ENCODE measurements at regions not wholly inside any gene's neighbourhood (a gene's known extent, or its start where the extent isn't known, plus 50 kb on each side); places are given as distances from the start of the nearest gene placed in this dataset.
"Not testable (repeated sequence)": the region's sequence is repeated elsewhere in the genome, so short reads cannot be mapped to it uniquely, and the experiment has no call there.

- DNase-seq (ENCODE audit: low spot score), result no peak
These were observed 201.2 kb upstream of the ARRDC3 start for GRCh38 chr5:91584352-91584751.

DNA sequence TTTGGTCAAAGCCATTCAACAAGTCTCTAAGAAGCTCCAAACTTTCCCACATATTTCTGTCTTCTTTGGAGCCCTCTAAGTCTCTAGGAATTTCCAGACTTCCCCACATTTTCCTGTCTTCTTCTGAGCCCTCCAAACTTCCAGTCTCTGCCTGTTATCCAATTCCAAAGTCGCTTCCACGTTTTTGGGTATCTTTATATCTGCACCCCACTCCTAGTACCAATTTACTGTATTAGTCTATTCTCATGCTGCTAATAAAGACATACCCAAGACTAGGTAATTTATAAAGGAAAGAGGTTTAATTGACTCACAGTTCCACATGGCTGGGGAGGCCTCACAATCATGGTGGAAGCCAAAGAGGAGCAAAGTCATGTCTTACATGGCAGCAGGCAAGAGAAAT is 182.9 kb upstream of the ARRDC3 start:
- DNase-seq (ENCODE audit: low spot score), result not testable (repeated sequence)

DNA sequence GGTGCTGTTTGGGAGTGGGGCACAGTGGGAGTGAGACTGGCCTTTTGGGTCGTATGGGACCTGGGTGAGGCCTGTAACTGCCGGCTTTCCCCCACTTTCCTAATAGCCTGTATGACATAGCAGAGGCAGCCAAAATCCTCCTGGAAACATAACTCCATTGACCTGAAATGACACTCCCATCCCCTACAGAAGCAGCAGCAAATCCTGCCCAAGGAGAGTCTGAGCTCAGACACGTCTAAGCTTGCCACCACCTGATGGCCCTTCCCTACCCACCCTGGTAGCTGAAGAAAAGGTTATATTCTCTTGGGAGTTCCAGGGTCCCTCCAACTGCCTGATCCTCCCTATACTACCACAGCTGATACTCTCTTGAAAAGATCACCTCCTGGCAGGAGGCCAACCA is 179.8 kb upstream of the ARRDC3 start:
- DNase-seq (ENCODE audit: low spot score), result no peak

- DNase-seq (ENCODE audit: low spot score), result no peak
These were observed 158.6 kb upstream of the ARRDC3 start for GRCh38 chr5:91541696-91542095.

GRCh38 chr5:91538179-91538578 is 155.1 kb upstream of the ARRDC3 start:
- no peak for DNase-seq (ENCODE audit: low spot score)

DNA sequence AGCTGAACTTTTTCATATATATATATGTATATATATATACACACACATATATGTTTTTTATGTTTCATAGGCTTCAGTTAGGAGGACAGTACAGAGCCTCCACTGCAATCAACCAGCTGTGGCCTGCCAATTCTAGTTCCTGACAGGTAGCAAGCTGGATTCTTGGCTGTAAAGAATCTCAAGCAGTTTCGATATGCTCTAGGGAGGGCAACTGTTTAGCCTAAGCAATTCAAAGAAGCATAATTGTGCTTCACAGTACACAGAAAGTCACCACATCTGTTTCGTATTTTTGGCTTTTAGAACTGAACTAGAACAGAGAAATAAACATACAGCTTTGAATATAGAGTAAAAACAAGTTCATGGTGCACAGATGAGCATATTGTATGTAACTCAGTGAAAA is 152.4 kb upstream of the ARRDC3 start:
- no peak for DNase-seq (ENCODE audit: low spot score)

DNA sequence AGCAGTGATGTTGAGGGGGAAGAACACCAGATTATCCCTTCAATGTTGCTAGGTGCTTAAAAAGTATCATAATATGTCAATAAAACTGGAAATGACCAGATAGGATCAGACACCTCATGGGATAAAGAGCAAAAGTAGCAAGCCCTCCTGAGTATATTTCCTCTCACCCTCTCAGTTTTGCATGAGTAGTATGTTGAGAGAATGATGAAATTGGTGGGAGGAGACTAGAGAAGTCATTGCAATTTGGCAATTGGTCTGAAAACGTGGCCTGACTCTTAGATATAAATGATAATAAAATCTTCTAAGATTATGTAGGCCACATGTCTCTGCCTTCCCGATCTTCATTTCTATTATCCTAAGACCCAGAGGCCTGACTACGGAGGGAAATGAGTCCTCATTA is 151.2 kb upstream of the ARRDC3 start:
- no peak for DNase-seq (ENCODE audit: low spot score)

DNA sequence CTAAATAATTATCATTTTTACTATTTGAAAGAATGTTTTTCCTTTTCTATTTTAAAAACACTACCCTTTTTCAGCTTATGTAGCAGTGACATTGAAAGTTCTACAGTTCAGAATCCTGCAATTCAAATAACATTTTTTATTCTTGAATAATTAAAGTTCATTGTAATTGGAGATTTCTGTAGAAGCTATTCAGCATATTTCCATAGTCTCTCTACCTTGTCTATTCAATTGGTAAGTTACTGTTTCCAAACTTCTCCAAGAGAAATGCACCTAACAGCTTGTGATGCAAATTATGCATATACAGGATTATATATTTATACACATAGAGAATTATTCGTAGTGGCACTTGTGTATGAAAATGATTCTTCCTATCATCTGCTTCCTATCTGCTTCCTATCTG is 149.7 kb upstream of the ARRDC3 start:
- no peak for DNase-seq (ENCODE audit: low spot score)

GRCh38 chr5:91532281-91532680 is 149.2 kb upstream of the ARRDC3 start:
- DNase-seq (ENCODE audit: low spot score), result no peak

GRCh38 chr5:91528831-91529230 is 145.7 kb upstream of the ARRDC3 start:
- DNase-seq (ENCODE audit: low spot score), result no peak

GRCh38 chr5:91521785-91522184 is 138.7 kb upstream of the ARRDC3 start:
- no peak for DNase-seq (ENCODE audit: low spot score)

GRCh38 chr5:91521334-91521733 is 138.2 kb upstream of the ARRDC3 start:
- no peak for DNase-seq (ENCODE audit: low spot score)

DNA sequence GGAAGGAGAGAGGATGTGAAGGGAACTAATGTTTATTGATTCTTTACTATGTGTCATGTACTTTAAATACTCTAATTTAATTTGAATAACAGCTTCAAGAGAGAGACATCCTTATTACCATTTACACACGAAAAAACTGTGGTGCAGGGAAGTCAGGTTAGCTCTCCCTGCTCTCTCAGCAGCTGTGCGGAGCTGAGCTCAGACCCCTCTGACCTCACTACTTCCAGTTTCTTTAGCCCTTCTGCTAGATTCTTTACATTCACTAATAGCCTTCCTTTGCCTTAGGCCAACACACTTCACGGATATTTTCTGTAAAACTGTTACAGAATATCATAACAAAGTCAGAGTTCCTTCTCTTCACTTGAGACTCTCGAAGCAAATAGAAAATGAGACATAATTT is 131.3 kb upstream of the ARRDC3 start:
- DNase-seq (ENCODE audit: low spot score), result no peak

GRCh38 chr5:91503321-91503720 is 120.2 kb upstream of the ARRDC3 start:
- no peak for DNase-seq (ENCODE audit: low spot score)

- DNase-seq (ENCODE audit: low spot score), result no peak
These were observed 117.6 kb upstream of the ARRDC3 start for GRCh38 chr5:91500758-91501157.

- DNase-seq (ENCODE audit: low spot score), result no peak
These were observed 116.9 kb upstream of the ARRDC3 start for GRCh38 chr5:91499943-91500531.

DNA sequence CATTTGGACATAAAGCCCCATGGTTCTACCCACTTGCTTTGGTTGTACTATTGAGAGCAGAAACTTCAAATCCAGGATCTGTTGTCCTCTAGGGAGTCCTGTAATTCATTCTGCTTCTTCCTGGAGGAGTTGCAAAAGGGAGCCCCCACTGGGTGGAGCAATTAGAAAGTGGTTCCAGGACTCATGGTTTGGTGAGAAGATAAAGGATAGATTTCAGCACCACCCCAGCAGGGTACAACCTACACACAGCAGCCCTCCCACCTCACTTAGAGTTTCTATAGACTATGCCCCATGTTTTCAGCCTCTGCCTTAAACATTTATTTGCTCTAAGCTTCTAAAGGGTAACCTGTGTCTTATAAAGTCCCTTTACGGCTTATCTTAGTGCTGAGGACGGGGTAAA is 112.6 kb upstream of the ARRDC3 start:
- DNase-seq (ENCODE audit: low spot score), result no peak

GRCh38 chr5:91494447-91494996 is 111.4 kb upstream of the ARRDC3 start:
- no peak for DNase-seq (ENCODE audit: low spot score)

GRCh38 chr5:91493086-91493485 is 110.0 kb upstream of the ARRDC3 start:
- DNase-seq (ENCODE audit: low spot score), result no peak

- DNase-seq (ENCODE audit: low spot score), result no peak
These were observed 108.1 kb upstream of the ARRDC3 start for GRCh38 chr5:91491229-91491628.

GRCh38 chr5:91490316-91490715 is 107.2 kb upstream of the ARRDC3 start:
- no peak for DNase-seq (ENCODE audit: low spot score)

- DNase-seq (ENCODE audit: low spot score), result no peak
These were observed 104.3 kb upstream of the ARRDC3 start for GRCh38 chr5:91487420-91487819.

DNA sequence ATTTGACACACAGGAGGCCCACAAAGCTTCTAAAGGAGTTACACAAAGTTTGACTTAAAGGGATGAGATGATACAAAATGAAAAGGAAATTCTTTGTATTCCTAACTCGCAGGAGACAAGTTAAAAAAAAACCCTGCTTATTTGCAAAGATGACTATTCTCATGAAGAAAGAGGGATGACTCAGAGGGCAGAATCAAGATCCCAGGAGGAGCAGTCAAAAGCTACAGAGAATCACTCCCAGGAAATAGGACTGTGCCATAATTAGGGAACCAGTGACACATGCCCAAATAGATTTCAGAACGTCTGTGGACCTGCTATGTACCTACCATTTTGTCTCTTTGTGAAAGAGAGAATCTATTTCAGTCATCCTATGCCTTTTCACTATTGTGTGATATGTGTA is 103.5 kb upstream of the ARRDC3 start:
- no peak for DNase-seq (ENCODE audit: low spot score)

- DNase-seq (ENCODE audit: low spot score), result no peak
These were observed 101.5 kb upstream of the ARRDC3 start for GRCh38 chr5:91484662-91485061.

DNA sequence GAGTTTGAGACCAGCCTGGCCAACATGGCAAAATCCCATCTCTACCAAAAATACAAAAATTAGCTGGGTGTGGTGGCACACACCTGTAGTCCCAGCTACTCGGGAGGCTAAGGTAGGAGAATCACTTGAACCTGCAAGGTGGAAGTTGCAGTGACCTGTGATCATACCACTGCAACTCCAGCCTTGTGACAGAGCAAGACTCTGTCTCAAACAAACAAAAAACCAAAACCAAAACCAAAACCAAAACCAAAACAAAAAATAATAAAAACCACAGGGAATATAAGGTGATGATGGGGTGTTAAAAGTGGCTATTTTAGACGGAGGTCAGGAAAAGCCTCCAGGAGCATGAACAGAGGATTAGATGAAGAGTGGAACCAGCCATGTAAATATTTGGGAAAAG is 96.3 kb upstream of the ARRDC3 start:
- not testable (repeated sequence) for DNase-seq (ENCODE audit: low spot score)
